PC-9 (cell line): ENCODE measurements at regions not wholly inside any gene's neighbourhood (a gene's known extent, or its start where the extent isn't known, plus 50 kb on each side); places are given as distances from the start of the nearest gene placed in this dataset.

Experiments used
- EZH2 ChIP-seq: fragments of 200-600 bp; sonication (generic); IDR thresholded peaks from 2 replicates; pipeline ENCODE4 v1.8.0; 2017; ENCODE audit warnings: antibody characterized with exemption, low read depth
- TF ChIP-seq, protein P1 (sequence below): fragments of 200-600 bp; sonication (generic); conservative IDR thresholded peaks from 2 replicates; pipeline ENCODE4 v1.6.1; 2017; ENCODE audit warnings: mixed run types, antibody characterized with exemption, mild to moderate bottlenecking, moderate library complexity

DNA sequence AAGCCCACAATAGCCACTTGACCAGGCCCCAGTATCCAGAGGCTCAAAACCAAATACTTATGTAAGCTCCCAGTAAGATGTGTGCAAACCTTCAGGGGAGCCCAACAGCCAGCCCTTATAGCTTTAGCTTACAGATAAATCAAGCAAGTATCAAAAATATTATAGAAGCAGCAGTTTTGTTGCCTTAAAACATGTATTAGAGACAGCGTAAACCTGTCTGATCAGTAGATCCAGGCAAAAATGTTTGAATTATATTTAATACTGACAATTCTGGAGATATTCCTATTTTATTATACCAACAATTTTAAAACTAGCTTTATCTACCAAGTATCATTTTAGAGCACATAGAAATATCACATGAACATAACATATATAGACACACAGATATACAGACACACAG, 365.6 kb upstream of the KLF4 start:
- TF ChIP-seq, protein P1, sequence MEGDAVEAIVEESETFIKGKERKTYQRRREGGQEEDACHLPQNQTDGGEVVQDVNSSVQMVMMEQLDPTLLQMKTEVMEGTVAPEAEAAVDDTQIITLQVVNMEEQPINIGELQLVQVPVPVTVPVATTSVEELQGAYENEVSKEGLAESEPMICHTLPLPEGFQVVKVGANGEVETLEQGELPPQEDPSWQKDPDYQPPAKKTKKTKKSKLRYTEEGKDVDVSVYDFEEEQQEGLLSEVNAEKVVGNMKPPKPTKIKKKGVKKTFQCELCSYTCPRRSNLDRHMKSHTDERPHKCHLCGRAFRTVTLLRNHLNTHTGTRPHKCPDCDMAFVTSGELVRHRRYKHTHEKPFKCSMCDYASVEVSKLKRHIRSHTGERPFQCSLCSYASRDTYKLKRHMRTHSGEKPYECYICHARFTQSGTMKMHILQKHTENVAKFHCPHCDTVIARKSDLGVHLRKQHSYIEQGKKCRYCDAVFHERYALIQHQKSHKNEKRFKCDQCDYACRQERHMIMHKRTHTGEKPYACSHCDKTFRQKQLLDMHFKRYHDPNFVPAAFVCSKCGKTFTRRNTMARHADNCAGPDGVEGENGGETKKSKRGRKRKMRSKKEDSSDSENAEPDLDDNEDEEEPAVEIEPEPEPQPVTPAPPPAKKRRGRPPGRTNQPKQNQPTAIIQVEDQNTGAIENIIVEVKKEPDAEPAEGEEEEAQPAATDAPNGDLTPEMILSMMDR, result no peak
- no peak for TF ChIP-seq EZH2
